ENCODE measurements at regions not wholly inside any gene's neighbourhood (a gene's known extent, or its start where the extent isn't known, plus 50 kb on each side); places are given as distances from the start of the nearest gene placed in this dataset.

DNA sequence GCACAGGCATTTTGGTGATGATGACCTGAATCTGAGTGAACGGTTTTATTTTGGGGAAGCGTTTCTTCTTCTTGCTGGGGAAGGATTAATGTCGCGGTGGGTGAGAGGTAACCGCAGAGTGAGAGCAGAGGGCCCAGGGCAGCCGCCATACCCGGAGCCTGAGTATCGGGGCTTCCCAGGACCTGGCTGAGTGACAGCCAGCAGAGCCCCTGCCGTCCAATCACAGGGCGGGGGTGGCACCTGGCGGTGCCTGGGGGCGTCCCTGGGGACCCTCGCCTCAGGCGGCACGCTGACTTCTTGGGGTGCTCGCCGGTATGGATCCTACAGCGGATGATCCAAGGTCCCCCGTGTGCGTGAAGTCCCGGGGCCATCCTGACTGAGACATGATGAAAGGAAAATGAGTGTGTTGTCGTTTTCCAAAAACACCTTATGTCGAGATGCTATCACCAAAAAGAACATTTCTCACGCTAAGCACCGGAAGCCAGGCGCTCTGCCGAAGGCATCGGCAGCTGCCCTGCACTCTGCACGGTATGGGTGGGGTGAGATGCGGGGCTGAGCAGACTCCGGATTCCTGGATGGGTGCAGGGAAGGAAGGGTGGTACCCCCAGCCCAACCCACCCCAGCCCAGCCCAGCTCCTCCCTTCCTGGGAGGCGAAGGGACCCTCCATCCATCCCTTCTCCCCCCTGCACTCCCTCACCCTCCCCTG is 227.9 kb upstream of the SHH start:
- no peaks in the 10 kb centered on the region for H3K9me3 ChIP-seq (ENCODE audit: low read depth)
- 91% methylated on average over 30 of the region's 32 CpGs for whole genome bisulfite sequencing (ENCODE audit: low lambda C conversion rate, missing lambda C conversion rate)
- H3K27ac ChIP-seq: no peak overlapping the region
- no peaks in the 10 kb centered on the region for H3K36me3 ChIP-seq (replicated peaks; ENCODE audit: insufficient read depth, low read depth)
- H3K4me2 ChIP-seq: no peak overlapping the region
- H3K4me3 ChIP-seq: no peak overlapping the region
- no peaks in the 10 kb centered on the region for H3K27me3 ChIP-seq
- H2AFZ ChIP-seq: no peak overlapping the region
- H3K9me2 ChIP-seq (replicated peaks; ENCODE audit: insufficient read depth): no peaks in the 10 kb centered on the region
- no peak for DNase-seq (ENCODE audit: low spot score)
- H4K20me1 ChIP-seq (ENCODE audit: insufficient read depth, poor library complexity, severe bottlenecking): no peaks in the 10 kb centered on the region
- TF ChIP-seq EZH2 (IDR thresholded peaks at IDR 0.05; ENCODE audit: borderline replicate concordance) (no peak), EZH2phosphoT487 (IDR thresholded peaks at IDR 0.05; ENCODE audit: low read depth, severe bottlenecking, unreplicated experiment) (no peak)
- TF ChIP-seq, protein P1, sequence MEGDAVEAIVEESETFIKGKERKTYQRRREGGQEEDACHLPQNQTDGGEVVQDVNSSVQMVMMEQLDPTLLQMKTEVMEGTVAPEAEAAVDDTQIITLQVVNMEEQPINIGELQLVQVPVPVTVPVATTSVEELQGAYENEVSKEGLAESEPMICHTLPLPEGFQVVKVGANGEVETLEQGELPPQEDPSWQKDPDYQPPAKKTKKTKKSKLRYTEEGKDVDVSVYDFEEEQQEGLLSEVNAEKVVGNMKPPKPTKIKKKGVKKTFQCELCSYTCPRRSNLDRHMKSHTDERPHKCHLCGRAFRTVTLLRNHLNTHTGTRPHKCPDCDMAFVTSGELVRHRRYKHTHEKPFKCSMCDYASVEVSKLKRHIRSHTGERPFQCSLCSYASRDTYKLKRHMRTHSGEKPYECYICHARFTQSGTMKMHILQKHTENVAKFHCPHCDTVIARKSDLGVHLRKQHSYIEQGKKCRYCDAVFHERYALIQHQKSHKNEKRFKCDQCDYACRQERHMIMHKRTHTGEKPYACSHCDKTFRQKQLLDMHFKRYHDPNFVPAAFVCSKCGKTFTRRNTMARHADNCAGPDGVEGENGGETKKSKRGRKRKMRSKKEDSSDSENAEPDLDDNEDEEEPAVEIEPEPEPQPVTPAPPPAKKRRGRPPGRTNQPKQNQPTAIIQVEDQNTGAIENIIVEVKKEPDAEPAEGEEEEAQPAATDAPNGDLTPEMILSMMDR (IDR thresholded peaks at IDR 0.05; ENCODE audit: poor library complexity): no peak
- H3K79me2 ChIP-seq: no peaks in the 10 kb centered on the region
- H3K4me1 ChIP-seq (ENCODE audit: insufficient read depth): no peaks in the 10 kb centered on the region

DNA sequence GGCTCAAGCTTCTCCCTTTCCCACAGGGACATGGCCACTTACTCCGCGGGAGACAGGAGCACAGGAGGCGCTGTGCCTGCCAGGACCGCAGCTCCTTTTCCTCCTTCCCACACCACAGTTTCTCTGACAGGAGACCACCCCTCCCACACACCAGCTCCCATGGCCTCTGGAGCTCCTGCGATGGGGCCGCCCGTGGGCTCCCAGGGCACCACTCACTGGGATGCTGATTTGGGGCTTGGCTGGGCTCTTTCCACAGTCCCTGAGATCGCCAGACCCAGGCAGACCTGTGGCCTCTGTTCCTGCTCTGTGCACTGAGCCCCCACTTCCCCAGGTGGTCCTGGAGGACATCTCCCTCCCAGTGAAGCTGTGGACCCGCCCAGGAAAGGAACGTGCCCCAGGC is 226.9 kb upstream of the SHH start:
- no peak overlapping the region for H3K4me2 ChIP-seq
- no peaks in the 10 kb centered on the region for H3K36me3 ChIP-seq (replicated peaks; ENCODE audit: insufficient read depth, low read depth)
- DNase-seq (ENCODE audit: low spot score): no peak
- no peak overlapping the region for H3K27ac ChIP-seq
- no peaks in the 10 kb centered on the region for H3K27me3 ChIP-seq
- WGBS (ENCODE audit: low lambda C conversion rate, missing lambda C conversion rate): 86% methylated on average over 9 of the region's 10 CpGs
- no peaks in the 10 kb centered on the region for H3K9me2 ChIP-seq (replicated peaks; ENCODE audit: insufficient read depth)
- H3K4me1 ChIP-seq (ENCODE audit: insufficient read depth): no peaks in the 10 kb centered on the region
- no peaks in the 10 kb centered on the region for H4K20me1 ChIP-seq (ENCODE audit: insufficient read depth, poor library complexity, severe bottlenecking)
- H2AFZ ChIP-seq: no peak overlapping the region
- no peak overlapping the region for H3K4me3 ChIP-seq
- TF ChIP-seq EZH2phosphoT487 (IDR thresholded peaks at IDR 0.05; ENCODE audit: low read depth, severe bottlenecking, unreplicated experiment): no peak
- TF ChIP-seq, protein P1 (IDR thresholded peaks at IDR 0.05; ENCODE audit: poor library complexity): no peak
- no peak for TF ChIP-seq EZH2 (IDR thresholded peaks at IDR 0.05; ENCODE audit: borderline replicate concordance)
- no peaks in the 10 kb centered on the region for H3K9me3 ChIP-seq (ENCODE audit: low read depth)
- no peaks in the 10 kb centered on the region for H3K79me2 ChIP-seq

DNA sequence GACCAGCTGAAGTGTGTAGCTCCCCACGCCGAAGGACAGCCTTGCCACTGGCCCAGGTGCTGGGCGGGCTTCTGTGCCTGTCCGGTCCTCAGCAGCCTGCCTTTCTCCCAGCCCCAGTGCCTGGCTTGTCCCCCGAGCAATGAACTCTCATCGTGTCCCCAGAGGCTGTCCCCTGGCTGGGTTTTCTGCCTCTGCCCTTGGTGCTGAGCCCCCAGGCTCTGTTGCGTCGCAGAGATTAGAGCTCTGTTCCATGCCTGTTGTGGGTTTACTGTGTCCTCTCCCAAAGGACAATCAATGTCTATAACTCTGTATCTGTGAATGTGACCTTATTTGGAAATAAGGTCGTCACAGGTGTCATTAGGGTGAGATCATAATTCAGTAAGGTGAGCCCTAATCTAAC is 226.1 kb upstream of the SHH start:
- Histone ChIP-seq H3K4me3 (no peak overlapping the region), H3K9me3 (ENCODE audit: low read depth) (no peaks in the 10 kb centered on the region), H3K4me2 (no peak overlapping the region), H3K27me3 (no peaks in the 10 kb centered on the region), H3K27ac (no peak overlapping the region), H3K4me1 (ENCODE audit: insufficient read depth) (no peaks in the 10 kb centered on the region), H3K36me3 (replicated peaks; ENCODE audit: insufficient read depth, low read depth) (no peaks in the 10 kb centered on the region), H3K79me2 (no peaks in the 10 kb centered on the region), H3K9me2 (replicated peaks; ENCODE audit: insufficient read depth) (no peaks in the 10 kb centered on the region), H4K20me1 (ENCODE audit: insufficient read depth, poor library complexity, severe bottlenecking) (no peaks in the 10 kb centered on the region), H2AFZ (no peak overlapping the region)
- no peak for TF ChIP-seq EZH2 (IDR thresholded peaks at IDR 0.05; ENCODE audit: borderline replicate concordance)
- no peak for TF ChIP-seq EZH2phosphoT487 (IDR thresholded peaks at IDR 0.05; ENCODE audit: low read depth, severe bottlenecking, unreplicated experiment)
- TF ChIP-seq, protein P1 (IDR thresholded peaks at IDR 0.05; ENCODE audit: poor library complexity): no peak
- WGBS (ENCODE audit: low lambda C conversion rate, missing lambda C conversion rate): 57% methylated on average over 9 of the region's 9 CpGs
- DNase-seq (ENCODE audit: low spot score): no peak

Data from hepatocyte (in vitro differentiated cells).